ENCODE measurements at regions not wholly inside any gene's neighbourhood (a gene's known extent, or its start where the extent isn't known, plus 50 kb on each side); places are given as distances from the start of the nearest gene placed in this dataset.

- ChIA-PET POLR2A (no interaction called here), CTCF (no interaction called here)
- H3K27me3 ChIP-seq (replicated peaks in 1 of 2; ENCODE audit: control insufficient read depth in 2 of 2, extremely low read depth in 1 of 2, insufficient read depth in 2 of 2, low read length in 1 of 2), result peaks cover 0 to 38% of the 10 kb centered on the region in 2 experiments
- no peaks in the 10 kb centered on the region for H3K36me3 ChIP-seq (ENCODE audit: control insufficient read depth in 2 of 2, extremely low read depth in 1 of 2, insufficient read depth in 1 of 2, low read length in 1 of 2)
- Mint-ChIP-seq H3K36me3 (no peaks in the 10 kb centered on the region), H3K27me3 (peaks cover 0 to 14% of the 10 kb centered on the region in 2 donors), H3K4me1 (no peaks in the 10 kb centered on the region), H3K9me3 (no peaks in the 10 kb centered on the region), H3K4me3 (no peak overlapping the region), H3K27ac (no peak overlapping the region)
- ATAC-seq (replicated peaks in 1 of 4), result no peak
- no peaks in the 10 kb centered on the region for H3K4me1 ChIP-seq (ENCODE audit: control insufficient read depth in 1 of 2, extremely low read depth in 1 of 2, insufficient read depth in 2 of 2, low read length in 2 of 2)
- no peaks in the 10 kb centered on the region for H3K9me3 ChIP-seq
- H3K4me3 ChIP-seq (ENCODE audit: control insufficient read depth in 1 of 2, extremely low read depth in 1 of 2, low read length in 1 of 2), result no peak overlapping the region
- no CpG with 5 or more reads among the region's 3 CpGs for WGBS (ENCODE audit: insufficient coverage)
- DNase-seq, result no peak
- no peak overlapping the region for H3K27ac ChIP-seq (ENCODE audit: low read length)
Measured at GRCh38 chr6:43988801-43989200, 138.5 kb downstream of the MRPL14 start.

GRCh38 chr6:43987838-43988439, 139.3 kb downstream of the MRPL14 start:
- WGBS (ENCODE audit: insufficient coverage), result no CpG with 5 or more reads among the region's 7 CpGs
- Mint-ChIP-seq H3K36me3 (no peaks in the 10 kb centered on the region), H3K4me1 (no peaks in the 10 kb centered on the region)

GRCh38 chr6:43986177-43986825, 141.0 kb downstream of the MRPL14 start:
- Mint-ChIP-seq H3K36me3 (no peaks in the 10 kb centered on the region), H3K9me3 (no peaks in the 10 kb centered on the region), H3K27me3 (peaks cover 0 to 14% of the 10 kb centered on the region in 2 donors), H3K27ac (no peak overlapping the region), H3K4me3 (no peak overlapping the region), H3K4me1 (no peaks in the 10 kb centered on the region)
- no peaks in the 10 kb centered on the region for H3K9me3 ChIP-seq
- H3K4me3 ChIP-seq (ENCODE audit: control insufficient read depth in 1 of 2, extremely low read depth in 1 of 2, low read length in 1 of 2), result no peak overlapping the region
- DNase-seq (no peak), ATAC-seq (replicated peaks in 1 of 4) (no peak)
- no peaks in the 10 kb centered on the region for H3K4me1 ChIP-seq (ENCODE audit: control insufficient read depth in 1 of 2, extremely low read depth in 1 of 2, insufficient read depth in 2 of 2, low read length in 2 of 2)
- ChIA-PET CTCF (no interaction called here), POLR2A (no interaction called here)
- H3K27me3 ChIP-seq (replicated peaks in 1 of 2; ENCODE audit: control insufficient read depth in 2 of 2, extremely low read depth in 1 of 2, insufficient read depth in 2 of 2, low read length in 1 of 2), result peaks cover 0 to 46% of the 10 kb centered on the region in 2 experiments
- no peak overlapping the region for H3K27ac ChIP-seq (ENCODE audit: low read length)
- WGBS (ENCODE audit: insufficient coverage), result 80% methylated on average over 6 of the region's 7 CpGs
- H3K36me3 ChIP-seq (ENCODE audit: control insufficient read depth in 2 of 2, extremely low read depth in 1 of 2, insufficient read depth in 1 of 2, low read length in 1 of 2), result no peaks in the 10 kb centered on the region

More at GRCh38 chr6:43987838-43988439, 139.3 kb downstream of the MRPL14 start:
- H3K4me3 Mint-ChIP-seq, result no peak overlapping the region
- Histone ChIP-seq H3K36me3 (ENCODE audit: control insufficient read depth in 2 of 2, extremely low read depth in 1 of 2, insufficient read depth in 1 of 2, low read length in 1 of 2) (no peaks in the 10 kb centered on the region), H3K4me1 (ENCODE audit: control insufficient read depth in 1 of 2, extremely low read depth in 1 of 2, insufficient read depth in 2 of 2, low read length in 2 of 2) (no peaks in the 10 kb centered on the region), H3K27ac (ENCODE audit: low read length) (no peak overlapping the region), H3K27me3 (replicated peaks in 1 of 2; ENCODE audit: control insufficient read depth in 2 of 2, extremely low read depth in 1 of 2, insufficient read depth in 2 of 2, low read length in 1 of 2) (peaks cover 0 to 38% of the 10 kb centered on the region in 2 experiments), H3K4me3 (ENCODE audit: control insufficient read depth in 1 of 2, extremely low read depth in 1 of 2, low read length in 1 of 2) (no peak overlapping the region), H3K9me3 (no peaks in the 10 kb centered on the region)
- H3K27me3 Mint-ChIP-seq, result peaks cover 0 to 14% of the 10 kb centered on the region in 2 donors
- no peak overlapping the region for H3K27ac Mint-ChIP-seq
- CTCF ChIA-PET, result no interaction called here
- ATAC-seq (replicated peaks in 1 of 4) (no peak), DNase-seq (no peak)
- H3K9me3 Mint-ChIP-seq, result no peaks in the 10 kb centered on the region
- POLR2A ChIA-PET, result no interaction called here

GRCh38 chr6:43985329-43985728, 141.9 kb downstream of the MRPL14 start:
- ChIA-PET CTCF (no interaction called here), POLR2A (no interaction called here)
- no peak overlapping the region for H3K4me3 Mint-ChIP-seq
- H3K36me3 Mint-ChIP-seq, result no peaks in the 10 kb centered on the region
- no peaks in the 10 kb centered on the region for H3K4me1 ChIP-seq (ENCODE audit: control insufficient read depth in 1 of 2, extremely low read depth in 1 of 2, insufficient read depth in 2 of 2, low read length in 2 of 2)
- H3K36me3 ChIP-seq (ENCODE audit: control insufficient read depth in 2 of 2, extremely low read depth in 1 of 2, insufficient read depth in 1 of 2, low read length in 1 of 2), result no peaks in the 10 kb centered on the region
- no peak overlapping the region for H3K27ac Mint-ChIP-seq
- H3K27ac ChIP-seq (ENCODE audit: low read length), result no peak overlapping the region
- peaks cover 0 to 14% of the 10 kb centered on the region in 2 donors for H3K27me3 Mint-ChIP-seq
- H3K9me3 Mint-ChIP-seq, result no peaks in the 10 kb centered on the region
- ATAC-seq (replicated peaks in 1 of 4) (no peak), DNase-seq (no peak)
- H3K9me3 ChIP-seq, result no peaks in the 10 kb centered on the region
- no peak overlapping the region for H3K4me3 ChIP-seq (ENCODE audit: control insufficient read depth in 1 of 2, extremely low read depth in 1 of 2, low read length in 1 of 2)
- no peaks in the 10 kb centered on the region for H3K4me1 Mint-ChIP-seq
- H3K27me3 ChIP-seq (replicated peaks in 1 of 2; ENCODE audit: control insufficient read depth in 2 of 2, extremely low read depth in 1 of 2, insufficient read depth in 2 of 2, low read length in 1 of 2), result peaks cover 0 to 46% of the 10 kb centered on the region in 2 experiments
- no CpG with 5 or more reads among the region's 2 CpGs for WGBS (ENCODE audit: insufficient coverage)

- H3K4me3 ChIP-seq (ENCODE audit: control insufficient read depth in 1 of 2, extremely low read depth in 1 of 2, low read length in 1 of 2), result no peak overlapping the region
- no peaks in the 10 kb centered on the region for H3K9me3 ChIP-seq
- peaks cover 0 to 14% of the 10 kb centered on the region in 2 donors for H3K27me3 Mint-ChIP-seq
- H3K4me1 ChIP-seq (ENCODE audit: control insufficient read depth in 1 of 2, extremely low read depth in 1 of 2, insufficient read depth in 2 of 2, low read length in 2 of 2), result no peaks in the 10 kb centered on the region
- ChIA-PET POLR2A (no interaction called here), CTCF (no interaction called here)
- peaks cover 0 to 48% of the 10 kb centered on the region in 2 experiments for H3K27me3 ChIP-seq (replicated peaks in 1 of 2; ENCODE audit: control insufficient read depth in 2 of 2, extremely low read depth in 1 of 2, insufficient read depth in 2 of 2, low read length in 1 of 2)
- H3K27ac Mint-ChIP-seq, result no peak overlapping the region
- H3K4me3 Mint-ChIP-seq, result no peak overlapping the region
- no peaks in the 10 kb centered on the region for H3K36me3 Mint-ChIP-seq
- DNase-seq (no peak), ATAC-seq (replicated peaks in 1 of 4) (no peak)
- H3K27ac ChIP-seq (ENCODE audit: low read length), result no peak overlapping the region
- WGBS (ENCODE audit: insufficient coverage), result 73% methylated on average over 14 of the region's 16 CpGs
- no peaks in the 10 kb centered on the region for H3K9me3 Mint-ChIP-seq
- H3K4me1 Mint-ChIP-seq, result no peaks in the 10 kb centered on the region
- no peaks in the 10 kb centered on the region for H3K36me3 ChIP-seq (ENCODE audit: control insufficient read depth in 2 of 2, extremely low read depth in 1 of 2, insufficient read depth in 1 of 2, low read length in 1 of 2)
Measured at GRCh38 chr6:43984442-43985321, 142.6 kb downstream of the MRPL14 start.

GRCh38 chr6:43983632-43984031, 143.6 kb downstream of the MRPL14 start:
- no peak overlapping the region for H3K27ac ChIP-seq (ENCODE audit: low read length)
- no peaks in the 10 kb centered on the region for H3K9me3 ChIP-seq
- 100% methylated on average over 1 of the region's 7 CpGs for WGBS (ENCODE audit: insufficient coverage)
- Mint-ChIP-seq H3K36me3 (no peaks in the 10 kb centered on the region), H3K4me3 (no peak overlapping the region), H3K27ac (no peak overlapping the region), H3K4me1 (no peaks in the 10 kb centered on the region), H3K27me3 (peaks cover 7 to 13% of the 10 kb centered on the region in 2 donors), H3K9me3 (no peaks in the 10 kb centered on the region)
- ChIA-PET CTCF (no interaction called here), POLR2A (no interaction called here)
- no peak for ATAC-seq (replicated peaks in 1 of 4)
- no peaks in the 10 kb centered on the region for H3K36me3 ChIP-seq (ENCODE audit: control insufficient read depth in 2 of 2, extremely low read depth in 1 of 2, insufficient read depth in 1 of 2, low read length in 1 of 2)
- no peaks in the 10 kb centered on the region for H3K4me1 ChIP-seq (ENCODE audit: control insufficient read depth in 1 of 2, extremely low read depth in 1 of 2, insufficient read depth in 2 of 2, low read length in 2 of 2)
- H3K4me3 ChIP-seq (ENCODE audit: control insufficient read depth in 1 of 2, extremely low read depth in 1 of 2, low read length in 1 of 2), result no peak overlapping the region
- no peak for DNase-seq
- peaks cover 0 to 53% of the 10 kb centered on the region in 2 experiments for H3K27me3 ChIP-seq (replicated peaks in 1 of 2; ENCODE audit: control insufficient read depth in 2 of 2, extremely low read depth in 1 of 2, insufficient read depth in 2 of 2, low read length in 1 of 2)
